ENCODE measurements at regions not wholly inside any gene's neighbourhood (a gene's known extent, or its start where the extent isn't known, plus 50 kb on each side); places are given as distances from the start of the nearest gene placed in this dataset.
"Not testable (repeated sequence)": the region's sequence is repeated elsewhere in the genome, so short reads cannot be mapped to it uniquely, and the experiment has no call there.

- not testable (repeated sequence) for H3K9me3 Mint-ChIP-seq; H3K36me3 ChIP-seq (ENCODE audit: control insufficient read depth, insufficient read depth, low read length); H3K36me3 Mint-ChIP-seq; H3K27ac ChIP-seq (ENCODE audit: insufficient read depth, low read length, poor library complexity, severe bottlenecking); H3K27me3 ChIP-seq (ENCODE audit: control insufficient read depth, insufficient read depth, low read length); H3K27ac Mint-ChIP-seq; H3K4me1 ChIP-seq (ENCODE audit: control insufficient read depth, insufficient read depth, low read length, poor library complexity, severe bottlenecking); H3K9me3 ChIP-seq (ENCODE audit: control insufficient read depth in 2 of 2, low read length in 2 of 2); H3K4me1 Mint-ChIP-seq; DNase-seq; H3K27me3 Mint-ChIP-seq; ATAC-seq (ENCODE audit: low read depth in 2 of 2); H3K4me3 Mint-ChIP-seq; H3K4me3 ChIP-seq (ENCODE audit: low read depth, low read length)
These were observed 113.9 kb downstream of the CDY2A start for GRCh38 chrY:18139311-18140007.

- ATAC-seq (ENCODE audit: low read depth in 2 of 2); H3K4me1 Mint-ChIP-seq; H3K27ac Mint-ChIP-seq; H3K27me3 ChIP-seq (ENCODE audit: control insufficient read depth, insufficient read depth, low read length); H3K36me3 Mint-ChIP-seq; H3K4me3 ChIP-seq (ENCODE audit: low read depth, low read length); H3K4me3 Mint-ChIP-seq; H3K27me3 Mint-ChIP-seq; H3K9me3 Mint-ChIP-seq; H3K9me3 ChIP-seq (ENCODE audit: control insufficient read depth in 2 of 2, low read length in 2 of 2); DNase-seq; H3K27ac ChIP-seq (ENCODE audit: insufficient read depth, low read length, poor library complexity, severe bottlenecking); H3K36me3 ChIP-seq (ENCODE audit: control insufficient read depth, insufficient read depth, low read length); H3K4me1 ChIP-seq (ENCODE audit: control insufficient read depth, insufficient read depth, low read length, poor library complexity, severe bottlenecking): not testable (repeated sequence)
These were observed 120.8 kb downstream of the CDY2A start for GRCh38 chrY:18146417-18146816.

GRCh38 chrY:18152626-18153025, 127.0 kb downstream of the CDY2A start:
- not testable (repeated sequence) for H3K9me3 Mint-ChIP-seq, H3K4me3 Mint-ChIP-seq

GRCh38 chrY:18165738-18166137, 140.2 kb downstream of the CDY2A start:
- H3K9me3 ChIP-seq (ENCODE audit: control insufficient read depth in 2 of 2, low read length in 2 of 2); ATAC-seq (ENCODE audit: low read depth in 2 of 2); H3K27me3 Mint-ChIP-seq; H3K4me3 Mint-ChIP-seq; H3K36me3 ChIP-seq (ENCODE audit: control insufficient read depth, insufficient read depth, low read length); DNase-seq; H3K36me3 Mint-ChIP-seq; H3K4me1 ChIP-seq (ENCODE audit: control insufficient read depth, insufficient read depth, low read length, poor library complexity, severe bottlenecking); H3K4me1 Mint-ChIP-seq; H3K9me3 Mint-ChIP-seq; H3K27ac Mint-ChIP-seq; H3K27ac ChIP-seq (ENCODE audit: insufficient read depth, low read length, poor library complexity, severe bottlenecking); H3K4me3 ChIP-seq (ENCODE audit: low read depth, low read length); H3K27me3 ChIP-seq (ENCODE audit: control insufficient read depth, insufficient read depth, low read length): not testable (repeated sequence)

More at GRCh38 chrY:18152626-18153025, 127.0 kb downstream of the CDY2A start:
- H3K9me3 ChIP-seq (ENCODE audit: control insufficient read depth in 2 of 2, low read length in 2 of 2); H3K4me3 ChIP-seq (ENCODE audit: low read depth, low read length); H3K36me3 Mint-ChIP-seq; H3K36me3 ChIP-seq (ENCODE audit: control insufficient read depth, insufficient read depth, low read length); H3K4me1 ChIP-seq (ENCODE audit: control insufficient read depth, insufficient read depth, low read length, poor library complexity, severe bottlenecking); DNase-seq; H3K4me1 Mint-ChIP-seq; H3K27me3 ChIP-seq (ENCODE audit: control insufficient read depth, insufficient read depth, low read length); H3K27me3 Mint-ChIP-seq; ATAC-seq (ENCODE audit: low read depth in 2 of 2); H3K27ac Mint-ChIP-seq; H3K27ac ChIP-seq (ENCODE audit: insufficient read depth, low read length, poor library complexity, severe bottlenecking): not testable (repeated sequence)

- not testable (repeated sequence) for H3K4me1 ChIP-seq (ENCODE audit: control insufficient read depth, insufficient read depth, low read length, poor library complexity, severe bottlenecking); H3K27ac Mint-ChIP-seq; H3K36me3 ChIP-seq (ENCODE audit: control insufficient read depth, insufficient read depth, low read length); H3K27ac ChIP-seq (ENCODE audit: insufficient read depth, low read length, poor library complexity, severe bottlenecking); H3K4me3 Mint-ChIP-seq; H3K9me3 Mint-ChIP-seq; DNase-seq; H3K27me3 ChIP-seq (ENCODE audit: control insufficient read depth, insufficient read depth, low read length); H3K36me3 Mint-ChIP-seq; H3K4me1 Mint-ChIP-seq; ATAC-seq (ENCODE audit: low read depth in 2 of 2); H3K27me3 Mint-ChIP-seq; H3K4me3 ChIP-seq (ENCODE audit: low read depth, low read length); H3K9me3 ChIP-seq (ENCODE audit: control insufficient read depth in 2 of 2, low read length in 2 of 2)
These were observed 150.5 kb downstream of the CDY2A start for GRCh38 chrY:18176118-18176517.

- not testable (repeated sequence) for H3K27me3 Mint-ChIP-seq; H3K4me1 ChIP-seq (ENCODE audit: control insufficient read depth, insufficient read depth, low read length, poor library complexity, severe bottlenecking); H3K9me3 Mint-ChIP-seq; H3K36me3 ChIP-seq (ENCODE audit: control insufficient read depth, insufficient read depth, low read length); ATAC-seq (ENCODE audit: low read depth in 2 of 2); DNase-seq; H3K4me1 Mint-ChIP-seq; H3K4me3 ChIP-seq (ENCODE audit: low read depth, low read length); H3K27ac Mint-ChIP-seq; H3K36me3 Mint-ChIP-seq; H3K27me3 ChIP-seq (ENCODE audit: control insufficient read depth, insufficient read depth, low read length); H3K27ac ChIP-seq (ENCODE audit: insufficient read depth, low read length, poor library complexity, severe bottlenecking); H3K4me3 Mint-ChIP-seq; H3K9me3 ChIP-seq (ENCODE audit: control insufficient read depth in 2 of 2, low read length in 2 of 2)
These were observed 163.5 kb downstream of the CDY2A start for GRCh38 chrY:18188982-18189683.

- H3K4me3 Mint-ChIP-seq; H3K9me3 ChIP-seq (ENCODE audit: control insufficient read depth in 2 of 2, low read length in 2 of 2); H3K27me3 Mint-ChIP-seq; H3K27ac Mint-ChIP-seq; DNase-seq; H3K4me1 Mint-ChIP-seq; H3K36me3 ChIP-seq (ENCODE audit: control insufficient read depth, insufficient read depth, low read length); H3K4me3 ChIP-seq (ENCODE audit: low read depth, low read length); H3K4me1 ChIP-seq (ENCODE audit: control insufficient read depth, insufficient read depth, low read length, poor library complexity, severe bottlenecking); H3K27ac ChIP-seq (ENCODE audit: insufficient read depth, low read length, poor library complexity, severe bottlenecking); H3K9me3 Mint-ChIP-seq; H3K27me3 ChIP-seq (ENCODE audit: control insufficient read depth, insufficient read depth, low read length); H3K36me3 Mint-ChIP-seq; ATAC-seq (ENCODE audit: low read depth in 2 of 2): not testable (repeated sequence)
These were observed 212.0 kb downstream of the CDY2A start for GRCh38 chrY:18237580-18237979.

GRCh38 chrY:18262562-18262961, 237.0 kb downstream of the CDY2A start:
- not testable (repeated sequence) for H3K36me3 Mint-ChIP-seq; H3K27me3 ChIP-seq (ENCODE audit: control insufficient read depth, insufficient read depth, low read length); H3K36me3 ChIP-seq (ENCODE audit: control insufficient read depth, insufficient read depth, low read length); H3K4me1 ChIP-seq (ENCODE audit: control insufficient read depth, insufficient read depth, low read length, poor library complexity, severe bottlenecking); H3K9me3 ChIP-seq (ENCODE audit: control insufficient read depth in 2 of 2, low read length in 2 of 2); H3K27ac Mint-ChIP-seq; H3K27ac ChIP-seq (ENCODE audit: insufficient read depth, low read length, poor library complexity, severe bottlenecking); H3K4me3 ChIP-seq (ENCODE audit: low read depth, low read length); H3K4me3 Mint-ChIP-seq; H3K9me3 Mint-ChIP-seq; ATAC-seq (ENCODE audit: low read depth in 2 of 2); DNase-seq; H3K4me1 Mint-ChIP-seq; H3K27me3 Mint-ChIP-seq

Data from CD4-positive, CD25-positive, alpha-beta regulatory T cell (primary cell).